HG02571 (cell line): ENCODE measurements at regions not wholly inside any gene's neighbourhood (a gene's known extent, or its start where the extent isn't known, plus 50 kb on each side); places are given as distances from the start of the nearest gene placed in this dataset.

Experiments
- ATAC-seq: cut with Tn5 transposase; IDR thresholded peaks from one replicate; pipeline ENCODE4 v1.9.1; 2021; ENCODE audit warnings: mild to moderate bottlenecking, moderate library complexity; ENCODE audit not compliant: unreplicated experiment

- ATAC-seq, result no peak
Measured at GRCh38 chr2:145854039-145854755, 1334.3 kb upstream of the ZEB2 start.

GRCh38 chr2:145851730-145852129 lies 1331.8 kb upstream of the ZEB2 start:
- ATAC-seq, result no peak

- ATAC-seq, result no peak
Measured at GRCh38 chr2:145849466-145849865, 1329.5 kb upstream of the ZEB2 start.

- no peak for ATAC-seq
Measured at GRCh38 chr2:145846982-145847381, 1327.1 kb upstream of the ZEB2 start.

GRCh38 chr2:145845923-145846322 lies 1326.0 kb upstream of the ZEB2 start:
- ATAC-seq, result no peak

GRCh38 chr2:145845207-145845894 lies 1325.4 kb upstream of the ZEB2 start:
- ATAC-seq, result no peak

- ATAC-seq, result no peak
Measured at GRCh38 chr2:145841973-145842372, 1322.1 kb upstream of the ZEB2 start.

GRCh38 chr2:145836986-145837385 lies 1317.1 kb upstream of the ZEB2 start:
- no peak for ATAC-seq

- ATAC-seq, result no peak
Measured at GRCh38 chr2:145835665-145836064, 1315.7 kb upstream of the ZEB2 start.

GRCh38 chr2:145832681-145833080 lies 1312.8 kb upstream of the ZEB2 start:
- ATAC-seq, result no peak

GRCh38 chr2:145829931-145830330 lies 1310.0 kb upstream of the ZEB2 start:
- ATAC-seq, result no peak

GRCh38 chr2:145827235-145827634 lies 1307.3 kb upstream of the ZEB2 start:
- no peak for ATAC-seq

GRCh38 chr2:145824384-145824783 lies 1304.5 kb upstream of the ZEB2 start:
- ATAC-seq, result no peak

- ATAC-seq, result no peak
Measured at GRCh38 chr2:145822892-145823534, 1303.1 kb upstream of the ZEB2 start.

- ATAC-seq, result no peak
Measured at GRCh38 chr2:145820651-145821050, 1300.7 kb upstream of the ZEB2 start.

- no peak for ATAC-seq
Measured at GRCh38 chr2:145818890-145819504, 1299.1 kb upstream of the ZEB2 start.

GRCh38 chr2:145815933-145816332 lies 1296.0 kb upstream of the ZEB2 start:
- ATAC-seq, result no peak

- ATAC-seq, result no peak
Measured at GRCh38 chr2:145813481-145813880, 1293.6 kb upstream of the ZEB2 start.

GRCh38 chr2:145812165-145812554 lies 1292.2 kb upstream of the ZEB2 start:
- no peak for ATAC-seq

GRCh38 chr2:145811276-145812164 lies 1291.6 kb upstream of the ZEB2 start:
- no peak for ATAC-seq

GRCh38 chr2:145807968-145808367 lies 1288.0 kb upstream of the ZEB2 start:
- ATAC-seq, result no peak
